Tibial nerve (tissue), 3 donors: ENCODE measurements at regions not wholly inside any gene's neighbourhood (a gene's known extent, or its start where the extent isn't known, plus 50 kb on each side); places are given as distances from the start of the nearest gene placed in this dataset.

Source experiments
- POLR2A ChIP-seq, 2 donors: fragments of 450-650 bp; IDR thresholded peaks; one replicate each; pipeline ENCODE4 v1.6.1; 2017; ENCODE audit warnings: antibody characterized with exemption in 2 of 2, mild to moderate bottlenecking in 2 of 2, moderate library complexity in 2 of 2
- TF ChIP-seq, protein P1 (sequence below), 5 experiments: fragments of 200-600 bp in 3 of 5; fragments of 450-650 bp in 2 of 5; sonication (generic) in 3 of 5; IDR thresholded peaks; one replicate each; pipeline ENCODE4 v1.5.1; 2016 to 2019; ENCODE audit warnings: antibody characterized with exemption in 5 of 5, mild to moderate bottlenecking in 3 of 5, moderate library complexity in 2 of 5

DNA sequence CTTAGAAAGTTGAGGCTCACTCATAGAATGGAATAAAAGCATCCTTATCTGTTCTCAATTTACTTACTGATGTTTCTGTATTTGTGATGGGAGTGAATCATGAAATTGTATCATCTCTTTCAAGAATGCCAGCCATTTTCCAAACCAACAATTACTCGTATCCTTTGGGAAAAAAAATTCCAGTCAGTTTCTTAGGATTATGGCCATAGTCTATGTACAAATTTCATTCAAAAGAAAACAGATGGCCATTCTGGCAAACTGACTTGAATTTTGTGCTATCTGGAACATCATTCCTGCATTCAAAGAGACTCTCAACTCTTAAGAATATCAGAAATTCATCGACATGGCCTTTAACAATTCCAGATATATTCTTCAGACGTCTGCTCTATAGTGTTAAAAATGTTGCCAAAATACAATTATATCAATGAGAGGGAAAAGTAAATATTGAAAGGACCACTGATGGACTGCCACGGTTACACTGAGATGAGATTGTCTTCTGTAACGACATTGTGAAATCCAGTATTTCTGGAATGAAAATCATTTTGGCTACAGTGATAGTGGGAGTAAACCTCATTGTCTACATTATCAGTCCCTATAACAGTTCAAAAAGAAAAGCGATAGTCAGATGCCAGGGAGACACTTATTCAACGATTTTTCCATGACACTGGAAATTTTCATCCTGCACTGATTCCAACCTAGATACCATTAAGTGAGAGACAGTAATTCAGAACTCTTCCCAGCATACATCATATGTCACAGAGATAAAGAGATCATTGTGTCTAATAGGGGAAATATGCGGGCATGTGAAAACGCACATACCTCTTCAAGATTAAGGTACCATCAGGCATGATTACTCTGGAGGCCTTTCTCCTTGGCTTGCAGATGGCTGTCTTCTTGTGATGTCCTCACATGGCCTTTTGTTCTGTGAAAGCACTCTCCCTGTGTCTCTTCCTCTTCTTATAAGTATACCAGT, 953.8 kb upstream of the ALCAM start:
- TF ChIP-seq, protein P1, sequence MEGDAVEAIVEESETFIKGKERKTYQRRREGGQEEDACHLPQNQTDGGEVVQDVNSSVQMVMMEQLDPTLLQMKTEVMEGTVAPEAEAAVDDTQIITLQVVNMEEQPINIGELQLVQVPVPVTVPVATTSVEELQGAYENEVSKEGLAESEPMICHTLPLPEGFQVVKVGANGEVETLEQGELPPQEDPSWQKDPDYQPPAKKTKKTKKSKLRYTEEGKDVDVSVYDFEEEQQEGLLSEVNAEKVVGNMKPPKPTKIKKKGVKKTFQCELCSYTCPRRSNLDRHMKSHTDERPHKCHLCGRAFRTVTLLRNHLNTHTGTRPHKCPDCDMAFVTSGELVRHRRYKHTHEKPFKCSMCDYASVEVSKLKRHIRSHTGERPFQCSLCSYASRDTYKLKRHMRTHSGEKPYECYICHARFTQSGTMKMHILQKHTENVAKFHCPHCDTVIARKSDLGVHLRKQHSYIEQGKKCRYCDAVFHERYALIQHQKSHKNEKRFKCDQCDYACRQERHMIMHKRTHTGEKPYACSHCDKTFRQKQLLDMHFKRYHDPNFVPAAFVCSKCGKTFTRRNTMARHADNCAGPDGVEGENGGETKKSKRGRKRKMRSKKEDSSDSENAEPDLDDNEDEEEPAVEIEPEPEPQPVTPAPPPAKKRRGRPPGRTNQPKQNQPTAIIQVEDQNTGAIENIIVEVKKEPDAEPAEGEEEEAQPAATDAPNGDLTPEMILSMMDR (IDR thresholded peaks at IDR 0.05): no peak
- TF ChIP-seq POLR2A (IDR thresholded peaks at IDR 0.05): no peak
